COLO829 (cell line): ENCODE measurements at regions not wholly inside any gene's neighbourhood (a gene's known extent, or its start where the extent isn't known, plus 50 kb on each side); places are given as distances from the start of the nearest gene placed in this dataset.

Experiments used
- DNase-seq: peaks from one replicate; pipeline ENCODE4 v3.0.0; 2012; ENCODE audit warnings: low spot score

DNA sequence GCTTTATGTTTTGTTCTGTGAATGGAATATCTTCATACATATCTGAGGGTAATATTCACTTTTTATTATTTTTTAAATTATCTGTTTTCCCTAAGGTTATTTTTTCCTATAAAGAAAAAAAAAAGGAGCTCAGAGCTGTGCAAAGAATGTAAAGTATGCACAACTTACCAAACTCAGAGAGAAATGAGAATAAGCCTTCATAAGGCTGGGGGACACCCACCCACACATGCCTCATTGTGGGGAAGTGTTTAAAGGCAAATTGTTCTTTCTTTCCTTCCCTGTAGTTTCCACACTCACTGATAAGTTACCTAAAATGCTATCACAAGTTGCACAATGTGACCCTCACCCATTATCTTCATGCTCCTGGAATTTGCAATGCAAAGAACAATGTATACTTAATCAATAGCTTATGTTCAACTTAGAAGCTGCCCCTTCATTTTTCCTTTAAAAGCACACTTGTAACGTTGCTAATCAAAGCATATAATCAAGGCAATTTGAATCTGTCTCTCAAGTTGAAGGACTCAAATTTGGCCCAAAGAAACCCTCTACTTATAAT, 108.1 kb downstream of the GNAT3 start:
- DNase-seq = peak; percentile 38

DNA sequence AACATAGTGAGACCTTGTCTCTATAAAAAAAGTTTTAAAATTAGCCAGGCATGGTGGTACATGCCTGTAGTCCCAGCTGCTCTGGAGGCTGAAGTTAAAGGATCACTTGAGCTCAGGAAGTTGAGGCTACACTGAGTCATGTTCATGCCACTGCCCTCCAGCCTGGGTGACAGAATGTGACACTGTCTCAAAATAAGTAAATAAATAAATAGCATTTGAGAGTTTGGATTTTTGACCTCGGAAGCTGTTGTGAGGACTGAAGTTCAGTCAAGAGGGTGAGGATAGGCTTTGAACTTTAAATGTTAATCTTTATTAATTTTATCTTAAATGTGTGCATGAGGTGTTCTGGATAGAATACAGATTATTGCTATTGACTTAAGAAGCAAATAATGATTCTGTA, 110.2 kb downstream of the GNAT3 start:
- no peak for DNase-seq

DNA sequence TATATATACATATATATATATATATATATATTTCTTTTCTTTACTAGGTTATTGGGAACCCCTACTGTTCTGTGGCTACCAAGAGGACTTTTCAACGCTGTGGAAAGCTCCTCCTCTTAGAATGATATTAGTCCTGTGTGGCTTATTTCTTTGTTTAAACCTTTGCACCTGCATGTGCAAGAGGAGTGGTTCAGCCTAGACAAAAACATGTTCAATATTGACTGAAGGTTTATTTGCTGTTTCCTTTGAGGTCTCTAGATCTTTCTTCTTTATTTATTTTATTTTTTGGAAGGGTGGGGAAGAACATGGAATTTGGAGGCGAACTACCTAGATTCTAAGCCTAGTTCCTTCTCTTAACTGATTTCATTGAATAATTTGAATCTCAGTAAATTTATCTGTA, 118.1 kb downstream of the GNAT3 start:
- DNase-seq = no peak

DNA sequence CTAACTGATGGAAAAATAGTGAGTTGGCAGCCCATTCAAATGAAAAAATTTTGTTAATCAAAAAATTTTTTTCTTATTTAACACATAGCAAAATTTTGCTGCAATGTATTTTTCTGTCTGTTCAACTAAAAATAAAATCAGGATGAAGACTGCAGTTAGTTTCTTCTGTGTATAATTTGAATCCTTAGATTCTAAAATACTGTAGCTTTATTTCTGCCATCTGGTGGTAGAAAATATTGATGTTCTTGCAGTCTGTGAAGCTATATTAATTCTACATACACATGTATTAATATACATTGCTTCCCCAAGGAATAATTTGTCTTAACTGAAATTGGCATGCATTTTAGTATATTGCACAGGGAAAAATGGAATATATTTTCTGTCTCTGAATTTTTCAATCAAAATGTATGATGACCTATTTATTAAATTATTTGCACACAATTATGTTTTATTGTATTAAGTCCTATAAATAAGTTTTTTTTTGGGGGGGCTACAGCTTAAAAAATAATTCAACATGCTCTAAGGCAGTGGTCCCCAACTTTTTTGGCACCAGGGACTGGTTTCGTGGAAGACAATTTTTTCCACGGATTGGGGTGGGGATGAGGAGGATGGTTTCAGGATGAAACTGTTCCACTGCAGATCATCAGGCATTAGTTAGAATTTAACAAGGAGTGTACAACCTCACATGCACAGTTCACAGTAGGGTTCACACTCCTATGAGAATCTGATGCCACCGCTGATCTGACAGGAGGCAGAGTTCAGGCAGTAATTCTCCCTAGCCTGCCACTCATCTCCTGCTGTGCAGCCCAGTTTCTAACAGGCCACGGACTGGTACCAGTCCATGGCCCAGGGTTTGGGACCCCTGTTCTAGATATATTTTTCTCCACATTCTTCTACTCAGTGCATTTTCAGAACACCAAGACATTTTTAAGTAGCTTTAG, 119.4 kb downstream of the GNAT3 start:
- DNase-seq = peak; percentile 23

DNA sequence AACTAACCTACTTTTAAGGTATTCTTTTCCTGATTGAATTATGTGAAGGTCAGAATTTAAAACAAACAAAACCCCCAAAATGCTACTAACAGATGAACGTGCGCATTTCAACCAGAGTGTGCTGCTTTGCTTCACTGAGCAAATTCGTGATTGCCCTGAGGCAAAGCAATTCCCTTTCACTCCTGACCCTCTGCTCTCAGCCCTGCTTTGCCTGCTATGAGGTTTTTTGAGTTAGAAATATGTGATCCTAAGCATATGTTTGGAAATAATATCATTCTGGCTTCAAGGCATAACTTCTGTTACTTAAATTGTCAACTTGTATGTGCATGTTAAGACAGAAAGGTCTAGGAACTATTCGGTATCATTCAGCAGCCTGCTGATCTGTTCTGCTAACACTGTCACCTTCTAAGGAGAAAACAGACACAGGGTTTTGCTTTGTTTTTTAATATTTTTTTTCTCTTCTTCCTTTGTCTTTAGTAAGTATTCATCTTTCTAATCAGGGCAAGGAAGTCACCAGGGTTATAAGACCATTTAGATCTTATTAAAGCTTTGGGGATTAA, 124.2 kb downstream of the GNAT3 start:
- no peak for DNase-seq

DNA sequence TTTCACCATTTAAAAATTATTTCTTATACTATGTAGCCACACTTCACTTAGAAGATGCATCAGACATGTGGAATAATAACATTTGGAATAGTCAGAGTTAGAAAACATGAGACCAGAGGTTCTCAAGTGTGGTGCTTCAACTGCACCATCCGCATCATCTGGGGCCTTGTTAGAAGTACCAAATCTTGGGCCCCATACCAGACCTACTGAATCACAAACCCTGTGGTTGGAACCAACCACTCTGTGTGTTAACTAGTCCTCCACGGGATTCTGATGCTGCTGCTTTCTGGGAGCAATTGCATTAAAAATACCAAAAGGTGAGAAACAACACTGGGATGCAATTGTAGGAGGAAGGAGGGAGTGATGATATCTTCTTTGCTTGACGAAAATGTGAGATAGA, 125.2 kb downstream of the GNAT3 start:
- DNase-seq = no peak

DNA sequence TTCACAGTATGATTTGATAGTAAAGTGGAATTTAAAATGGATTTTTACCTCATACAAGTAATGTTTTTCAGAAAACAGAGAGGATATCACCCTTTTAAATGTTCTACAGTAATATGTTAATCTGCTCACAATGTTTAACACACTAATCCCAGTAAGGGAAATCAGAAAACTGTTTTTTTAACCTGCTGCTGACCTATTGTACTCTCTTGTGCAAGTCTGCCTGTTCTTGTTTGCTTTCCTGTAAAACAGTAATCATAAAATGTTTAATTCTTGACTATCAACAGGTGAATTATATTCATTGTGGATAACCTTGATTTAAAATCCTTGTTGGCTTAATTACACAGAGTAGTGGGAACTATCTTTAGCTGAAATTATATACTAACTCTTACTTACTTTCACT, 126.4 kb downstream of the GNAT3 start:
- DNase-seq = no peak

DNA sequence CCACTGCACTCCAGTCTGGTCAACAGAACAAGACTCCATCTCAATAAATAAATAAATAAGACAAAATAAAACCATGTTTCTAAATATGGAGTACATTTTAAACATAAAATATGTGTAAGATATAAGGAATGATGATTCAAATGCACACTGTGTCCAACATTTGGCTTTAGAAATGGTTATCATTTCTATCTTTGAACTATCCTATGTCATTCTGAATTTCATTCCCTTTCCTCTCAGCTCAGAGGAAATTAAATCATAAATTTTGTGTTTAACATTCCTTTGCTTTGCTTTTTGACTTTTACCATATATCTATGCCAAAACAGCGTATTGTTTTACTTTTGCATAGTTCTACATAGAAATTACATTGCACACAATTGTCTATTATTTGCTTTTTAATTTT, 130.9 kb downstream of the GNAT3 start:
- DNase-seq = no peak

DNA sequence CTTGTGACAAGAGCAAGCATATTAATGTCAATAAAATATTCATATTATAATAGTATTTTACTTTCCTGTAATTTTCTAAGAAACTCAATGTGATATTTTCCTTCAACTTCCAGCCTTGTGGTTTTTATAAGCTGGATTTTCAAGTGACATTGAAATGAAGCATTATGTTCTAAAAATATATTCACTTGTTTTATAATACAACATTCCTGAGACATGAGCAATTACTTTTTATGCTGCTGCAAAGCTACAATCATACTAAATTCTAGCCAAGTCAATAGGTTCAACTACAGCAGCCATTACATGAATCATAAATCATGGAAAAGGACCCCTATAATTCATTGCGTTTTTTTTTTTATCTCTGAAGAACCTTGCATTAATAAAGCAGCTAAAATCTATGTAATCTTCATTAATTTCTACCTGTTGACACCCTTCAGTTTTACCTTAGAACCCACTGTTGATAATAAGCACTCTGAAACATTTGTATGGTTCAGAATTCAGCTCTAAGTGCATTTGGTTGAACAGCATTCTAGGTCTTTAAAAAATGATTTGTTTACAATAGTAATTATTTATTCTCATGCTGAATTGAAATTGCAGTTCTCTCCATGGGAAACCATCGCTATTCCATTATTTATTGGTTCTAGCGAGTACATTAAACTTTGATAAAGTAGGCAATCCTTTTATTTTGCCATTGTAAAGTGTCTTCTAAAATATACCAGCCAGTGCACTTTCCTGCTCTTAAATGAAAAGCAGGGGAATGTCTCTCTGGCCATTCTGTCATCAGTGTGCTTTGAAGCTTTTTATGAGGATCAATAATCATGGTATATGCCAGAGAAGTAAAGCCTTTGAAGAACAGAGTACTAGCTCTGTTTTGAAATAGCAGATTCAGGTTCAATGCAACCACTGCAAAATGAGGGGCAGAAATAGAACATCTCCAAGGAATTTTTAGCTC, 132.6 kb downstream of the GNAT3 start:
- peak; percentile 68 for DNase-seq

DNA sequence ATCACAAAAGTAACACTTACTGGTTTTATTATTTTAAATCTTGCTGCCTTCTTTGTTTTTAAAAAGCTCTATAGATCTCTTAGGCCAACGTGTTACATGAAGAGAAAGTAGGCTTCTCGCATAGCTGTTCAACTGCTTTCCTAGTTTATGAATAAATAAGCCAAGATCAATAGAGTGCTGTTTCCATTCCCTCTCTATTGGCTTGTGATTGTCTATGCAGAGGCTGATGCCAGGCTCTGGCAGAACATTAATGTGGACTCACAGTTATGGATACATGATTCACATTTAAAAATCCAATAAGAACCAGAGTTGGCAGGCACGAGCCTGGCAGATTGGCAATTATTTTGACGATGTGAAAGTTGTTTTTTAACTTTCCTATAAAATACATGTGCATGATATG, 137.5 kb downstream of the GNAT3 start:
- no peak for DNase-seq

DNA sequence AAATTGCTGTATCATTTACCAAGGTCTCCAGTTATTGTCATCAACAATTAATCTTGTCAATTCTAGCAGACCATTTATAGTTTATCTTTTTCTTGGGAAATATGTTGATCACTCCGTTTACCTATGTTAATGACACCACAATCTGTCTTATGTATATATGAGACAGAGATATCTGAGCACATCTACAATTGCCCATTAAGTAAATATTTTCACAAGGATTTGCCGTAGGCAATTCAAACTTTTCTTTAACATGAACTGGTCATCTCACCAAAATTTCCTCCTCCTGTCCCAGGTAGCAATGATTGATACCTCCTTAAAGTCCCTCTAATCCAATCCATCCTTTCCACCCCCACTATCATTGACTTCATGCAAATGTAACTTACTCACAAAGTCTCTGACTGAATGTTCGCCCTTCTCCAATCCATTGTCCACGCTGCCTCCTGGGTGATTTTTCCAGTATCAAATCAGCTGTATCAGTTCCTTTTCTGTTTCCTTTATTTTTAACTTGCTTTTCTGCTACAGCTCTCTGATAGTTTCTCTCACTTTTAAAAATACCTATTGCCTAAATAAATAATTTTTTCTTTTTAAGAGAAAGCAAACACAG, 138.3 kb downstream of the GNAT3 start:
- no peak for DNase-seq

DNA sequence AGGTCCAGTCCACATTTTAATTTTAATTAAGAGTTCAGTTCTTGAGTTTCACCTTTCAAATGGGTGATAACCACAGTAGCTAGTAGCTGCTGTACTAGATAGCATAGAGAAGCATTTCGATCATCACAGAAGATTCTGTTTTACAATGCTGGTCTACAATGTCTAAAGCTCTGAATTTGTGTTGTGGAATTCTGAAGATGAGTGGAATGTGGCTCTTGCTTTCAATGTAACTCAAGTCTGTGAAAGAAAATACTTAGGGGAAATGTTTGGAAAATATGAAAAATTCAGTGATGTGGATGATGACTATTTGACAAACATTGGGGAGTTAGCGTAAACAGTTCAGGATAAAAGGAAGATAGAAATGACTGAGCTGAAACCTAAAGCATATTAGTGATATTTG, 139.4 kb downstream of the GNAT3 start:
- DNase-seq = no peak

DNA sequence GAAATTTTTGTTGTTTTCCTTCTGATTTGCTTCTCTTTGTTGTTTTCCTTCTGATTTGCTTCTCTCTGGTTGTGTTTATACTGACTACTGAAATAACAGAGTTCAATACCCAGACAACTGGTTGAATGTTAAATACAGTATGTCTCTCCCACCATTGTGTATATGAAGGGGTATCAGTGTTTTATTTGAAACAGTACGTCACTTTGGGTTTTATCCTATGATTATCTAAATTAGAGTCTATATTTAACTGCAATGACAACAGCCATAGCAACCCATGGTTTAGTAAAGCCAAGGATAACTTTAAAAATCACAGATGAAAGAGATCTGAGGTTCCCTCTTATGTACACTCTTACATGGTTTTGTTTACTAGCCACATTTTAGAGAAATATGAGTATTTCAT, 141.3 kb downstream of the GNAT3 start:
- DNase-seq = no peak

DNA sequence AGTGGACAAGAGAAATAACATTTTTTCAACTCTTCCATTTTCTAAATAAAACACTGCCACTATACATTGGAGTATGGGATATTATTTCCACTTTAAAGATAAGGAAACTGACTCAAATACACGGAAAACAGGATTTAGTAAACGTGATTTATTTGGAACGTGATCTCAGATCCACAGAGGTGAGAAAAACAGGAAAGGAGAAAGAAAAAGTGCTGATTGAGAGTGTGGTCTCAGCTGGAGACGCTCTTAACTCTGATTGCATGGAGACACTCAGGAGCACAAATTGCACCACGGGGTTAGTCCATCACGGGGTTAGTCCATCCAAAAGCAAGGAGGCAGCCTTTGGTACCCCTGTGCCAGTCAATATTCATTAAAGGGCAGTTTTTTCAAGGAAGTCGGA, 142.5 kb downstream of the GNAT3 start:
- no peak for DNase-seq

DNA sequence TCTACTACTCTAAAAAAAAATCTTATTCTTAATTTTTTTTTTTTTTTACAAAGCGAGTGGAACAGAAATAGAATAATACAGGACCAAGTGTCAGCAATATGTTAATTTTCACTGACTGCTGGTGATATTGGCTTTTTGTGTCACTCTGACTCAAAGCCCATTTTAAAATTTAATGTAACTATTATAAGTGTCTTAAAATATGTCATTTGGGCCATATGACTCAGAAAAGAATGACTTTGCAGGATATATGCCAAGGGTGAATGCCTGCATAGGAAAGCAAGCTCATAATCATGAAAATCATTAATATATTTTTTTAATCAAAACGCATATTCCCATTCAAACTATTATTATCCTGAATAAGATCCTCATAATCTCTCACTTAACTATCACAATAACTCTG, 149.2 kb downstream of the GNAT3 start:
- no peak for DNase-seq

DNA sequence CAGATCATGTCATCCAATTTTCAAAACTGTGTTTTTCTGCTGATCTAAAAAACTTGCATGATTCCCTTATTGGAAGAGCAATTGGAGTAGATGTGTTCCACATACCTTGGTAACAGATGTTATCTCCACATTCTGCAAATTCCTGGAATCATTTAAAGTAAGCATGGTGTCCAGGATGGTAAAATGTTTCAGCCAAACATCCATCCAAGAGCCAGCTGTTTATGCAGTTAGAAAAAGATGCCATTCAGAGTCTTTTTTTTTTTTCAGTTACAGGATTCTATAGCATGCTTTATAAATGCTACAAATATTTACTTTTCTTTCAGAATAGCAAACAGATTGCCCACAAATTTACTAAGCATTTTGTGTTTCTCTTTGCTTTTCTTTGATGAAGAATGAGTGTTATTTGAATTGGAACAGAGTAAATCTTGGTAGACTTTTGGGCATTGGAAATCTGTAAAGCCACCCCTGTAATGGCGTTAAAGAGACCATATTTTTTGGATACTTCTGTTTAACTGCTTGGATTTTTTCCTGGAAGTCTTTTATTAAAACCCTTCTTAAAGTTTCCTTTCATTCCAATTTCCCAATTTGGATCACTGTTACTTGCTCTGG, 149.8 kb downstream of the GNAT3 start:
- DNase-seq = no peak

DNA sequence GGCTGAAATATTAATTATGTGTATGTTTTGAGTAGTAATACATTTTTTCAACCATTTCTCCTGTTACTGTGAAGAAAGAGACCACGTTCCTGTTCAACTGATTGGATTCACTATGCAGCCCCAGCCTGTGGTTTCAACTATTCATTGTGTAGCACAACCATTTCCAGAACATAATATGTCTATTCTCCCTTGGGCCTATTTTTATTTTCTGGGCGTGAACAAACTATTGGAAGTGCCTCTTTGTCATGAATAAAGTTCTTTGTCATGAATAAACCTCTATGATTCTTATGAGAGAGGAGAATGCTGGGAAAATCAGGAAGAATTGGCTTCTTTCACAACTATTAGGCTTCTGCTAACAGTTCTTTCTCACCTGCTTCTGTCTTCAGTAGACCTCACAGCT, 152.4 kb downstream of the GNAT3 start:
- peak; percentile 19 for DNase-seq

DNA sequence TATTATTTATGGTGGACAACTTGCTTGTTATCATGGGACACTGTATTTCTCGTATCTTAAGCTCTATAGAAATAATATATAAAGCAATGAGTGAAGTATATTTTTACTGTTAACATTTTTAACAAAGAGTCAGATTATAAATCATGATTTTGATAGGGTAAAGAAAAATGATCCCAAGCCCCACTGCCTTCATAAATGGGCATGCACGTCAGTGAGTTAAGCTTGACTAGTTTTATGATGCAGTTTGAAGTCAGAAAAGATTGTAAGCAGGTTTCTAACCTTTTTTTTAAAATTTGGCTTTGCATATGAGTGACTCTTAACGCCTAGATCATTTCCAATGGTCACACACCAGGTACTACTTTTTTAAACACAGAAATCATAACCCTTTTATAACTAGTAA, 152.8 kb downstream of the GNAT3 start:
- no peak for DNase-seq

DNA sequence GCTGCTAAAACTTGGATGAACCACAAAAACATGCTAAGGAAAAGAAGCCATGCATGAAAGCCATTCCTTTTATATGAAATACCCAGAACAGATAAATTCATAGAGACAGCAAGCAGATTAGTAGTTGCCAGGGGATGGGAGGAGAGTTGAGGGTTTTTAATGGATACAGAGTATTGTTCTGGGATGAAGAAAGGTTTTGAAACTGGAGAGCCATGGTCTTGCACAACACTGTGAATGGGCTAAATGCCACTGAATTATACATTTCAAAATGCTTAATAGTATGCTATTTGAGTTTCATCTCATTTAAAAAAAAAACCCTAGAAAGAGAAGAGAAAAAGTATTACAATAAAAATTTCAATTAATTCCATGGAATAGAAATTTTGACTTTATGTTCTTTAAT, 154.3 kb downstream of the GNAT3 start:
- no peak for DNase-seq

DNA sequence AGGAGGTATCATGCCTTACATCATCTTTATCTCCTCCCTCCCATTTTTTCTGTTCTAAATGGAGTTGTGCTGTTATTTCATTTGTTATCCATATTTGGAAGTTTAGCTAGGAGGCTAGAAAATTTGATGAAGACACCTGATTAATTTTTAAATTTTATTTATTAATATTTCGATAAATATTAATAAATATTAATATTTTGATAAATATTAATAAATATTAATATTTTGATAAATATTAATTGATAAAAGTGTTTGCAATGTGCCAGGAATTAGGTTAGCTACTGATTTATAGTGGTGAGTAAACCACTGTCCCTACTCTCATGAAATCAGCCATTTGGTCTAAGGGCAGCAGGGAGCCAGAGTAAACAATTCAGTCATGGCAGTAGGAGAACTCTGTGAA, 161.4 kb downstream of the GNAT3 start:
- no peak for DNase-seq

DNA sequence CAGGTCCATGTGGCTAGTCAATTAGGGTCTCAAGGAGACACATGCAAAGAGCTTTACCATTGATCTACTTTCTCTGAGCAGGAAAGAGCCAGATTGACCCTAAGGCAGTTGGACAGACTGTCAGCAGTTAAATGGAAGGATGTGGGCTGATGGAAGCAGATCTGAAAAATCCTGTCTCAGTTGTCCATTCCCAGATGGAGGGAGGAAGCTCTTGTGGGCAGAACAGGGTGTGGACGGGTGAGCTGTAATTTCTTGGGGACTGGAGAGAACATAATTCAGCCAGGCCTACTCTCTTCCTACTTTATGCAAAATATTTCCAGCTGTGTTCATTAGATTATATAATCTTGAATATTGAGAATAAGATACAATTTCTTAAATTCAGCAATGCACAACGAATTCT, 163.6 kb downstream of the GNAT3 start:
- no peak for DNase-seq

DNA sequence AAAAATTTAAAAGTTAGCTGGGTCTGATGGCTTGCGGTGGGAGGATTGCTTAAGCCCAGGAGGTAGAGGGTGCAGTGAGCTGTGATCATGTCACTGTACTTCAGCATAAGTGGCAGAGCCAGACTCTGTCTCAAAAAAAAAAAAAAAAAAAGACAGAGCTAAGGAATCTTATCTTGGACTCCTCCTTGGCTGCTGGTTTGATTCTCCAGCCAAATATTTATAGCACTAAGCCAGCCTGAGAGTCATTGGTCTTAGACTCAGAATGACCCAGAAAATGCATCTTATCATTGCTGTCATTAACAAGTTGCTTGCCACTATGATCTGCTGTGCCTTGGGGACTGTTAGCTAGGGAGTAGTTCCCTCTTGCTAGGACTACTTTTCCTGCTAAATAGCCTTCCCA, 164.7 kb downstream of the GNAT3 start:
- DNase-seq = no peak
